H1 (cell line): ENCODE measurements at regions not wholly inside any gene's neighbourhood (a gene's known extent, or its start where the extent isn't known, plus 50 kb on each side); places are given as distances from the start of the nearest gene placed in this dataset.

Experiments used
- CTCF ChIA-PET: fragments of 300-600 bp; sonication (Branson Sonifier 250); formaldehyde crosslinking; loops from one replicate; lab custom pipeline; 2021; ENCODE audit not compliant: partially characterized antibody; lab: Charles Lee
- POLR2A ChIA-PET: fragments of 300-600 bp; sonication (Branson Sonifier 250); formaldehyde crosslinking; loops from one replicate; lab custom pipeline; 2021; ENCODE audit warnings: inconsistent platforms; ENCODE audit not compliant: partially characterized antibody; lab: Charles Lee
- DNase-seq, 2 experiments: peaks; one replicate each; pipeline versions ENCODE4 v3.0.0 to v3.0.0-alpha.2; 2010 to 2022; ENCODE audit warnings: low spot score in 2 of 2, low read depth in 1 of 2, mixed read lengths in 1 of 2
- FAIRE-seq: peaks from 2 replicates; lab custom pipeline; 2011; peaks lifted over from hg19 to GRCh38; lab: Jason Lieb, UNC
- H2AFZ ChIP-seq: 2 replicates; pipeline ENCODE4 v1.8.1; 2012; ENCODE audit warnings: low read length, inconsistent platforms
- H2AK5ac ChIP-seq: 2 replicates; pipeline ENCODE4 v1.6.1; 2013; ENCODE audit warnings: low read depth, low read length
- H2BK120ac ChIP-seq: replicated peaks from 2 replicates; pipeline ENCODE3; 2013; ENCODE audit warnings: low read depth, low read length, inconsistent platforms
- H2BK12ac ChIP-seq: 2 replicates; pipeline ENCODE4 v1.6.1; 2013; ENCODE audit warnings: low read depth, low read length
- H2BK15ac ChIP-seq: 2 replicates; pipeline ENCODE4 v1.6.1; 2013; ENCODE audit warnings: low read length
- H2BK20ac ChIP-seq: 2 replicates; pipeline ENCODE4 v1.6.1; 2013; ENCODE audit warnings: low read length
- H2BK5ac ChIP-seq: 2 replicates; pipeline ENCODE4 v1.6.1; 2013; ENCODE audit warnings: low read depth, low read length
- H3K14ac ChIP-seq: 2 replicates; pipeline ENCODE4 v1.6.1; 2013; ENCODE audit warnings: inconsistent platforms; ENCODE audit not compliant: insufficient read length
- H3K18ac ChIP-seq: 2 replicates; pipeline ENCODE4 v1.6.1; 2013; ENCODE audit warnings: low read length; ENCODE audit errors: extremely low read depth
- H3K23ac ChIP-seq: 2 replicates; pipeline ENCODE4 v1.6.1; 2013; ENCODE audit warnings: inconsistent platforms; ENCODE audit not compliant: insufficient read length
- H3K23me2 ChIP-seq: 2 replicates; pipeline ENCODE4 v1.6.1; 2013; ENCODE audit warnings: low read depth, low read length
- H3K27ac ChIP-seq: 2 replicates; pipeline ENCODE4 v1.6.1; 2011; ENCODE audit warnings: low read depth, low read length, inconsistent platforms
- H3K27me3 ChIP-seq, 4 experiments: replicated peaks in 1 of 4; 1 replicate in 1 of 4; 2 replicates in 3 of 4; pipeline versions ENCODE4 v1.6.1 to v1.8.1; 2011 to 2013; ENCODE audit warnings: low read length in 3 of 4, mild to moderate bottlenecking in 3 of 4, inconsistent platforms in 2 of 4, mixed read lengths in 2 of 4, moderate library complexity in 1 of 4; ENCODE audit not compliant: control insufficient read depth in 3 of 4, insufficient read depth in 3 of 4; ENCODE audit errors: extremely low read depth in 1 of 4
- H3K36me3 ChIP-seq, 4 experiments: 2 replicates each; pipeline versions ENCODE4 v1.6.1 to v1.8.1; 2011 to 2013; ENCODE audit warnings: mild to moderate bottlenecking in 4 of 4, low read length in 3 of 4, moderate library complexity in 2 of 4, control low read depth in 1 of 4, inconsistent platforms in 1 of 4; ENCODE audit not compliant: insufficient read depth in 4 of 4, control insufficient read depth in 2 of 4
- H3K4ac ChIP-seq: replicated peaks from 2 replicates; pipeline ENCODE3; 2013; ENCODE audit warnings: low read length, low read depth, mixed read lengths, inconsistent platforms; ENCODE audit not compliant: insufficient read length
- H3K4me1 ChIP-seq, 4 experiments: replicated peaks in 1 of 4; 1 replicate in 1 of 4; 2 replicates in 3 of 4; pipeline versions ENCODE4 v1.6.1 to v1.8.1; 2011 to 2013; ENCODE audit warnings: low read length in 3 of 4, inconsistent platforms in 2 of 4, mixed read lengths in 1 of 4; ENCODE audit not compliant: insufficient read depth in 4 of 4, control insufficient read depth in 3 of 4
- H3K4me2 ChIP-seq, 2 experiments: 2 replicates each; pipeline versions ENCODE4 v1.6.1 to v1.8.1; 2011 to 2013; ENCODE audit warnings: low read depth in 2 of 2, low read length in 2 of 2, control low read depth in 1 of 2, inconsistent platforms in 1 of 2, mild to moderate bottlenecking in 1 of 2; ENCODE audit not compliant: insufficient read depth in 1 of 2
- H3K4me3 ChIP-seq, 4 experiments: fragments of 200-600, 300-600 bp in 1 of 4; sonication (generic), shearing (Covaris generic), sonication (Bioruptor Twin) in 1 of 4; 2 replicates each; pipeline versions ENCODE4 v1.5.1 to v1.8.1; 2011 to 2016; ENCODE audit warnings: low read length in 4 of 4, low read depth in 3 of 4, control low read depth in 2 of 4, inconsistent platforms in 2 of 4, mild to moderate bottlenecking in 2 of 4, mixed read lengths in 1 of 4, moderate library complexity in 1 of 4; ENCODE audit not compliant: insufficient read depth in 2 of 4; ENCODE audit errors: extremely low read depth in 1 of 4
- H3K56ac ChIP-seq: replicated peaks from 2 replicates; pipeline ENCODE3; 2013; ENCODE audit warnings: low read depth, mild to moderate bottlenecking, mixed read lengths, low read length, inconsistent platforms; ENCODE audit not compliant: insufficient read length
- H3K79me1 ChIP-seq: 2 replicates; pipeline ENCODE4 v1.6.1; 2013; ENCODE audit warnings: low read depth, low read length, control low read depth
- H3K79me2 ChIP-seq, 2 experiments: 2 replicates each; pipeline versions ENCODE4 v1.6.1 to v1.8.1; 2012 to 2013; ENCODE audit warnings: low read length in 2 of 2, mild to moderate bottlenecking in 2 of 2, inconsistent platforms in 1 of 2; ENCODE audit not compliant: insufficient read depth in 2 of 2, control insufficient read depth in 1 of 2
- H3K9ac ChIP-seq, 4 experiments: replicated peaks in 1 of 4; 1 replicate in 1 of 4; 2 replicates in 3 of 4; pipeline versions ENCODE4 v1.6.1 to v1.8.1; 2011 to 2013; ENCODE audit warnings: low read depth in 3 of 4, low read length in 3 of 4, control low read depth in 2 of 4, mild to moderate bottlenecking in 2 of 4, moderate library complexity in 2 of 4, inconsistent platforms in 1 of 4; ENCODE audit errors: extremely low read depth in 1 of 4
- H3K9me3 ChIP-seq, 2 experiments: 2 replicates each; pipeline versions ENCODE4 v1.6.1 to v1.8.1; 2012 to 2013; ENCODE audit warnings: mild to moderate bottlenecking in 2 of 2, moderate library complexity in 2 of 2, control low read depth in 1 of 2, inconsistent platforms in 1 of 2, low read depth in 1 of 2, low read length in 1 of 2, mixed read lengths in 1 of 2; ENCODE audit not compliant: insufficient read depth in 2 of 2
- H4K20me1 ChIP-seq, 2 experiments: replicated peaks in 1 of 2; 2 replicates each; pipeline versions ENCODE3 to v1.8.1; 2011 to 2013; ENCODE audit warnings: inconsistent platforms in 2 of 2, low read length in 2 of 2, mild to moderate bottlenecking in 1 of 2; ENCODE audit not compliant: insufficient read depth in 2 of 2, control insufficient read depth in 1 of 2
- H4K5ac ChIP-seq: 2 replicates; pipeline ENCODE4 v1.6.1; 2013; ENCODE audit warnings: low read length, low read depth, mixed read lengths, inconsistent platforms; ENCODE audit not compliant: insufficient read length
- H4K8ac ChIP-seq: 2 replicates; pipeline ENCODE4 v1.8.0; 2013; ENCODE audit warnings: mild to moderate bottlenecking, moderate library complexity, low read length, inconsistent platforms; ENCODE audit not compliant: insufficient read depth; ENCODE audit errors: extremely low read depth
- H4K91ac ChIP-seq: replicated peaks from 2 replicates; pipeline ENCODE3; 2013; ENCODE audit warnings: low read length, mixed read lengths, inconsistent platforms; ENCODE audit not compliant: insufficient read length
- CBX8 ChIP-seq: fragments of 300-800, 300-1000 bp; sonication (generic); IDR thresholded peaks from 2 replicates; pipeline ENCODE4 v1.7.1; 2016; ENCODE audit warnings: low read depth, low read length, borderline replicate concordance
- CEBPB ChIP-seq: IDR thresholded peaks from 2 replicates; pipeline ENCODE4 v1.6.1; 2012; ENCODE audit warnings: low read depth, low read length
- CREB1 ChIP-seq: IDR thresholded peaks from 2 replicates; pipeline ENCODE4 v1.6.1; 2012; ENCODE audit warnings: inconsistent platforms
- CTBP2 ChIP-seq: IDR thresholded peaks from 2 replicates; pipeline ENCODE4 v1.7.0; 2011; ENCODE audit warnings: borderline replicate concordance, mild to moderate bottlenecking, moderate library complexity, mixed read lengths, low read length; ENCODE audit not compliant: insufficient read depth, insufficient read length
- HDAC6 ChIP-seq: IDR thresholded peaks from one replicate; pipeline ENCODE4 v1.7.1; 2012; ENCODE audit warnings: low read depth, mild to moderate bottlenecking, inconsistent platforms, low read length, moderate library complexity
- RAD21 ChIP-seq, 2 experiments: IDR thresholded peaks in 1 of 2; conservative IDR thresholded peaks in 1 of 2; 2 replicates each; pipeline ENCODE4 v1.6.1; 2011; ENCODE audit warnings: low read depth in 2 of 2, low read length in 2 of 2, improper control_type of control experiment in 1 of 2, inconsistent platforms in 1 of 2, mild to moderate bottlenecking in 1 of 2, moderate library complexity in 1 of 2
- SIX5 ChIP-seq: IDR thresholded peaks from 2 replicates; pipeline ENCODE4 v1.6.1; 2011; ENCODE audit warnings: mild to moderate bottlenecking, low read depth, low read length
- SP4 ChIP-seq: IDR thresholded peaks from 2 replicates; pipeline ENCODE4 v1.6.1; 2012; ENCODE audit warnings: low read length, inconsistent platforms
- SUZ12 ChIP-seq: fragments of 200-600 bp; sonication (generic); IDR thresholded peaks from 2 replicates; pipeline ENCODE4 v1.6.1; 2012; ENCODE audit warnings: mild to moderate bottlenecking, inconsistent platforms, low read length, moderate library complexity, mixed read lengths
- WGBS, 2 experiments: shearing (Covaris generic) in 1 of 2; methylation state at CpG; one replicate each; pipeline versions ENCODE4 v1.1.6 to v1.1.7; 2013 to 2015; ENCODE audit warnings: low lambda C conversion rate in 2 of 2, mixed read lengths in 2 of 2, inconsistent platforms in 1 of 2, low coverage in 1 of 2, missing lambda C conversion rate in 1 of 2; ENCODE audit not compliant: insufficient replicate concordance in 2 of 2, insufficient coverage in 1 of 2, insufficient read length in 1 of 2; ENCODE audit errors: extremely low coverage in 1 of 2, missing lambda C conversion rate in 1 of 2; 5-methylcytosine and 5-hydroxymethylcytosine counted together

- no peak overlapping the region for H3K27ac ChIP-seq
- no peaks in the 10 kb centered on the region for H3K79me2 ChIP-seq
- H3K4ac ChIP-seq, result no peak overlapping the region
- H3K79me1 ChIP-seq, result no peaks in the 10 kb centered on the region
- H3K14ac ChIP-seq, result no peak overlapping the region
- H3K27me3 ChIP-seq, result no peaks in the 10 kb centered on the region
- H4K8ac ChIP-seq, result no peak overlapping the region
- DNase-seq, result no peak
- no peaks in the 10 kb centered on the region for H3K9me3 ChIP-seq
- H3K36me3 ChIP-seq, result no peaks in the 10 kb centered on the region
- H2BK20ac ChIP-seq, result no peak overlapping the region
- no peak overlapping the region for H2AK5ac ChIP-seq
- H3K4me1 ChIP-seq, result no peaks in the 10 kb centered on the region
- no peak overlapping the region for H2BK15ac ChIP-seq
- H2BK120ac ChIP-seq, result no peak overlapping the region
- no peak overlapping the region for H4K91ac ChIP-seq
- no peak overlapping the region for H2AFZ ChIP-seq
- H3K9ac ChIP-seq, result no peak overlapping the region
- no peak overlapping the region for H4K5ac ChIP-seq
- ChIA-PET CTCF (no interaction called here), POLR2A (no interaction called here)
- H4K20me1 ChIP-seq, result no peaks in the 10 kb centered on the region
- H2BK12ac ChIP-seq, result no peak overlapping the region
- H3K18ac ChIP-seq, result no peak overlapping the region
- no peaks in the 10 kb centered on the region for H3K23me2 ChIP-seq
- no peak overlapping the region for H3K4me2 ChIP-seq
- no peak overlapping the region for H2BK5ac ChIP-seq
- no peak overlapping the region for H3K4me3 ChIP-seq
- no peak overlapping the region for H3K23ac ChIP-seq
- WGBS, 2 experiments, result 97% methylated on average over 3 of the region's 3 CpGs; no CpG with 5 or more reads in 1 of the 2 experiments
- H3K56ac ChIP-seq, result no peak overlapping the region
- TF ChIP-seq SIX5 (no peak), CEBPB (no peak), SUZ12 (no peak), SP4 (no peak), HDAC6 (no peak), CREB1 (no peak), CTBP2 (no peak), RAD21 (IDR thresholded peaks at IDR 0.05 in 1 of 2, conservative IDR thresholded peaks at IDR 0.05 in 1 of 2; ENCODE audit: low read depth in 2 of 2, low read length in 2 of 2) (no peak), CBX8 (no peak)
- FAIRE-seq, result no peak
Measured at GRCh38 chr13:90630716-90631115, 716.8 kb upstream of the MIR17HG start.
